Mesenchymal stem cell (in vitro differentiated cells and primary cell): ENCODE measurements at regions not wholly inside any gene's neighbourhood (a gene's known extent, or its start where the extent isn't known, plus 50 kb on each side); places are given as distances from the start of the nearest gene placed in this dataset.
"Not testable (repeated sequence)": the region's sequence is repeated elsewhere in the genome, so short reads cannot be mapped to it uniquely, and the experiment has no call there.

Source experiments
- DNase-seq: peaks from one replicate; pipeline ENCODE4 v3.0.0-alpha.2; 2013
- H2AFZ ChIP-seq: one replicate; pipeline ENCODE4 v1.6.1; 2013; ENCODE audit warnings: low read depth, mild to moderate bottlenecking, control low read depth, inconsistent platforms, low read length, moderate library complexity
- H2AK5ac ChIP-seq: 2 replicates; pipeline ENCODE4 v1.6.1; 2013; ENCODE audit warnings: low read length, moderate library complexity, mild to moderate bottlenecking, inconsistent platforms; ENCODE audit not compliant: severe bottlenecking
- H2BK120ac ChIP-seq: one replicate; pipeline ENCODE4 v1.6.1; 2013; ENCODE audit warnings: low read depth, mild to moderate bottlenecking, inconsistent platforms, low read length, moderate library complexity
- H2BK12ac ChIP-seq, 2 experiments: one replicate each; pipeline ENCODE4 v1.6.1; 2013; ENCODE audit warnings: inconsistent platforms in 2 of 2, low read length in 2 of 2, mild to moderate bottlenecking in 2 of 2, moderate library complexity in 2 of 2, control low read depth in 1 of 2
- H2BK15ac ChIP-seq: one replicate; pipeline ENCODE4 v1.6.1; 2013; ENCODE audit warnings: mild to moderate bottlenecking, low read depth, inconsistent platforms; ENCODE audit not compliant: poor library complexity, severe bottlenecking
- H2BK5ac ChIP-seq: 2 replicates; pipeline ENCODE4 v1.6.1; 2013; ENCODE audit warnings: low read depth, mild to moderate bottlenecking, low read length, control low read depth, inconsistent platforms; ENCODE audit not compliant: poor library complexity, severe bottlenecking
- H3K14ac ChIP-seq, 2 experiments: one replicate each; pipeline ENCODE4 v1.6.1; 2013; ENCODE audit warnings: inconsistent platforms in 2 of 2, low read length in 2 of 2, control low read depth in 1 of 2, mild to moderate bottlenecking in 1 of 2, moderate library complexity in 1 of 2
- H3K18ac ChIP-seq, 2 experiments: one replicate each; pipeline ENCODE4 v1.6.1; 2013; ENCODE audit warnings: inconsistent platforms in 2 of 2, low read length in 2 of 2, control low read depth in 1 of 2, low read depth in 1 of 2, mild to moderate bottlenecking in 1 of 2
- H3K23ac ChIP-seq, 2 experiments: one replicate each; pipeline ENCODE4 v1.6.1; 2013; ENCODE audit warnings: inconsistent platforms in 2 of 2, low read length in 2 of 2, mild to moderate bottlenecking in 2 of 2, moderate library complexity in 2 of 2, control low read depth in 1 of 2
- H3K27ac ChIP-seq: 2 replicates; pipeline ENCODE4 v1.5.1; 2013; ENCODE audit warnings: mild to moderate bottlenecking, moderate library complexity, low read length, control low read depth, inconsistent platforms; ENCODE audit not compliant: poor library complexity, severe bottlenecking
- H3K27me3 ChIP-seq, 2 experiments: 2 replicates each; pipeline versions ENCODE4 v1.6.1 to v1.7.0; 2013; ENCODE audit warnings: low read length in 2 of 2, mild to moderate bottlenecking in 2 of 2, moderate library complexity in 2 of 2, control low read depth in 1 of 2, inconsistent platforms in 1 of 2; ENCODE audit not compliant: control insufficient read depth in 1 of 2, insufficient read depth in 1 of 2
- H3K36me3 ChIP-seq, 2 experiments: 2 replicates each; pipeline versions ENCODE4 v1.6.1 to v1.7.0; 2013; ENCODE audit warnings: low read length in 2 of 2, control low read depth in 1 of 2, inconsistent platforms in 1 of 2, low read depth in 1 of 2, mild to moderate bottlenecking in 1 of 2; ENCODE audit not compliant: insufficient read depth in 2 of 2, control insufficient read depth in 1 of 2
- H3K4ac ChIP-seq, 2 experiments: one replicate each; pipeline ENCODE4 v1.6.1; 2013; ENCODE audit warnings: inconsistent platforms in 2 of 2, low read length in 2 of 2, mild to moderate bottlenecking in 2 of 2, moderate library complexity in 2 of 2, control low read depth in 1 of 2, low read depth in 1 of 2
- H3K4me1 ChIP-seq: 2 replicates; pipeline ENCODE4 v1.6.1; 2013; ENCODE audit warnings: low read depth, low read length, control low read depth; ENCODE audit not compliant: control insufficient read depth, insufficient read depth
- H3K4me2 ChIP-seq: 2 replicates; pipeline ENCODE4 v1.6.1; 2013; ENCODE audit warnings: low read length, mild to moderate bottlenecking, inconsistent platforms; ENCODE audit not compliant: poor library complexity, severe bottlenecking
- H3K4me3 ChIP-seq, 2 experiments: 2 replicates each; pipeline versions ENCODE4 v1.5.1 to v1.7.0; 2013; ENCODE audit warnings: low read length in 2 of 2, mild to moderate bottlenecking in 2 of 2, control low read depth in 1 of 2, low read depth in 1 of 2; ENCODE audit not compliant: insufficient read depth in 1 of 2
- H3K79me1 ChIP-seq: replicated peaks from 2 replicates; pipeline ENCODE4 v1.6.1; 2013; ENCODE audit warnings: mild to moderate bottlenecking, control low read depth, low read length, inconsistent platforms; ENCODE audit not compliant: poor library complexity, severe bottlenecking
- H3K9ac ChIP-seq: 2 replicates; pipeline ENCODE4 v1.7.0; 2013; ENCODE audit warnings: mild to moderate bottlenecking, low read length, moderate library complexity
- H3K9me3 ChIP-seq: 2 replicates; pipeline ENCODE4 v1.7.0; 2013; ENCODE audit warnings: mild to moderate bottlenecking, low read length; ENCODE audit not compliant: control insufficient read depth
- H4K8ac ChIP-seq: one replicate; pipeline ENCODE4 v1.6.1; 2013; ENCODE audit warnings: inconsistent platforms, mild to moderate bottlenecking, low read length, moderate library complexity
- H4K91ac ChIP-seq: one replicate; pipeline ENCODE4 v1.6.1; 2013; ENCODE audit warnings: mild to moderate bottlenecking, low read length, inconsistent platforms
- WGBS: methylation state at CpG from one replicate; pipeline ENCODE4 v1.1.7; 2013; ENCODE audit warnings: mixed read lengths; 5-methylcytosine and 5-hydroxymethylcytosine counted together

- 52% methylated on average over 7 of the region's 7 CpGs for WGBS
- Histone ChIP-seq H2BK5ac (no peak overlapping the region), H2BK120ac (no peak overlapping the region), H3K4me2 (no peak overlapping the region), H3K18ac (no peak overlapping the region), H4K91ac (no peak overlapping the region), H3K27me3 (peaks cover 0 to 17% of the 10 kb centered on the region in 2 experiments), H3K79me1 (no peaks in the 10 kb centered on the region), H3K9me3 (no peaks in the 10 kb centered on the region), H3K9ac (no peak overlapping the region), H2BK12ac (no peak overlapping the region), H3K27ac (no peak overlapping the region), H2AFZ (no peak overlapping the region), H4K8ac (no peak overlapping the region), H3K23ac (no peak overlapping the region), H2BK15ac (no peak overlapping the region), H3K36me3 (no peaks in the 10 kb centered on the region), H3K4ac (no peak overlapping the region), H3K4me3 (no peak overlapping the region), H2AK5ac (no peak overlapping the region), H3K14ac (no peak overlapping the region), H3K4me1 (no peaks in the 10 kb centered on the region)
- DNase-seq: peak; percentile 40
Measured at GRCh38 chr5:112492291-112492690, 73.2 kb upstream of the EPB41L4A start.

- H3K9ac ChIP-seq, H3K14ac ChIP-seq, H3K79me1 ChIP-seq, H3K27me3 ChIP-seq, H4K91ac ChIP-seq, H2BK120ac ChIP-seq, H3K27ac ChIP-seq, H3K4ac ChIP-seq, H2BK5ac ChIP-seq, H3K23ac ChIP-seq, H3K4me2 ChIP-seq, H4K8ac ChIP-seq, H3K4me1 ChIP-seq, DNase-seq, H2BK12ac ChIP-seq, H3K36me3 ChIP-seq, H2BK15ac ChIP-seq, H2AFZ ChIP-seq, H3K9me3 ChIP-seq, H3K18ac ChIP-seq, H2AK5ac ChIP-seq, H3K4me3 ChIP-seq: not testable (repeated sequence)
- WGBS: 80% methylated on average over 8 of the region's 8 CpGs
Measured at GRCh38 chr5:112503749-112504501, 84.8 kb upstream of the EPB41L4A start.

GRCh38 chr5:112509097-112509496 is 90.0 kb upstream of the EPB41L4A start:
- H2BK12ac ChIP-seq, H3K14ac ChIP-seq, H2AK5ac ChIP-seq, H3K18ac ChIP-seq, H2BK15ac ChIP-seq, DNase-seq, H3K23ac ChIP-seq, H3K9ac ChIP-seq, H2AFZ ChIP-seq, H3K4me3 ChIP-seq, H2BK120ac ChIP-seq, H3K27me3 ChIP-seq, H3K4me2 ChIP-seq, H4K8ac ChIP-seq, H4K91ac ChIP-seq, H3K4me1 ChIP-seq, H3K27ac ChIP-seq, H3K79me1 ChIP-seq, H3K36me3 ChIP-seq, H3K4ac ChIP-seq, H2BK5ac ChIP-seq: not testable (repeated sequence)
- peaks cover 14% of the 10 kb centered on the region for H3K9me3 ChIP-seq

GRCh38 chr5:112511920-112512319 is 92.8 kb upstream of the EPB41L4A start:
- H3K4me3 ChIP-seq: no peak overlapping the region
- no peak overlapping the region for H2BK5ac ChIP-seq
- no peak overlapping the region for H4K91ac ChIP-seq
- no peak overlapping the region for H2BK120ac ChIP-seq
- no peak overlapping the region for H3K9ac ChIP-seq
- no peaks in the 10 kb centered on the region for H3K4me1 ChIP-seq
- no peak overlapping the region for H3K4me2 ChIP-seq
- no peaks in the 10 kb centered on the region for H3K36me3 ChIP-seq
- no peak overlapping the region for H2BK12ac ChIP-seq
- H3K23ac ChIP-seq: no peak overlapping the region
- no peak overlapping the region for H2BK15ac ChIP-seq
- H2AK5ac ChIP-seq: no peak overlapping the region
- peaks cover 7% of the 10 kb centered on the region for H3K9me3 ChIP-seq
- H3K27me3 ChIP-seq: peaks cover 0 to 6% of the 10 kb centered on the region in 2 experiments
- no peak overlapping the region for H3K18ac ChIP-seq
- H3K27ac ChIP-seq: peak overlapping the region; percentile 87
- no peak overlapping the region for H3K14ac ChIP-seq
- H2AFZ ChIP-seq: no peak overlapping the region
- no peak overlapping the region for H4K8ac ChIP-seq
- DNase-seq: no peak
- no peaks in the 10 kb centered on the region for H3K79me1 ChIP-seq
- H3K4ac ChIP-seq: no peak overlapping the region
